ENCODE measurements at regions not wholly inside any gene's neighbourhood (a gene's known extent, or its start where the extent isn't known, plus 50 kb on each side); places are given as distances from the start of the nearest gene placed in this dataset.

- Histone ChIP-seq H2BK120ac (ENCODE audit: insufficient read depth, low read length, poor library complexity) (no peak overlapping the region), H3K36me3 (ENCODE audit: control insufficient read depth in 1 of 2, insufficient read depth in 2 of 2, low read length in 2 of 2) (no peaks in the 10 kb centered on the region), H3K27me3 (ENCODE audit: insufficient read depth, low read length) (no peaks in the 10 kb centered on the region), H3K4me1 (ENCODE audit: control insufficient read depth in 1 of 2, insufficient read depth in 2 of 2, low read length in 2 of 2) (peaks cover 4 to 5% of the 10 kb centered on the region in 2 experiments), H3K27ac (ENCODE audit: low read depth, low read length) (no peak overlapping the region), H4K8ac (ENCODE audit: low read depth, low read length) (no peak overlapping the region), H3K79me1 (ENCODE audit: low read length) (no peaks in the 10 kb centered on the region), H3K4ac (ENCODE audit: low read depth, low read length) (no peak overlapping the region), H3K9me3 (ENCODE audit: insufficient read depth, low read depth, low read length) (peaks cover 6% of the 10 kb centered on the region), H4K91ac (ENCODE audit: low read depth, low read length) (no peak overlapping the region), H3K23ac (ENCODE audit: low read length) (no peak overlapping the region), H3K18ac (ENCODE audit: low read length) (no peak overlapping the region), H2AFZ (ENCODE audit: insufficient read depth, low read length, poor library complexity) (no peak overlapping the region), H2AK5ac (ENCODE audit: low read length) (no peak overlapping the region), H2BK12ac (ENCODE audit: low read length) (no peak overlapping the region), H3K79me2 (ENCODE audit: control insufficient read depth, insufficient read depth, low read length, poor library complexity) (no peaks in the 10 kb centered on the region), H3K9ac (ENCODE audit: low read length) (no peak overlapping the region), H3K14ac (ENCODE audit: low read length) (no peak overlapping the region), H3K4me3 (ENCODE audit: low read depth, low read length) (no peak overlapping the region), H4K12ac (ENCODE audit: low read depth, low read length) (no peak overlapping the region), H3K4me2 (ENCODE audit: low read length) (no peak overlapping the region), H2BK5ac (ENCODE audit: low read depth, low read length, poor library complexity) (no peak overlapping the region)
- WGBS (ENCODE audit: extremely low coverage, insufficient coverage, insufficient read length) = no CpG with 5 or more reads among the region's 2 CpGs
- DNase-seq = no peak
Observed at GRCh38 chr12:94053676-94054075, 94.7 kb upstream of the PLXNC1 start.

GRCh38 chr12:94055528-94055927 lies 92.8 kb upstream of the PLXNC1 start:
- no peak overlapping the region for H2BK5ac ChIP-seq (ENCODE audit: low read depth, low read length, poor library complexity)
- no peak overlapping the region for H3K4me3 ChIP-seq (ENCODE audit: low read depth, low read length)
- no peak overlapping the region for H3K23ac ChIP-seq (ENCODE audit: low read length)
- H3K4me2 ChIP-seq (ENCODE audit: low read length) = no peak overlapping the region
- H3K9me3 ChIP-seq (ENCODE audit: insufficient read depth, low read depth, low read length) = peaks cover 4% of the 10 kb centered on the region
- H3K79me1 ChIP-seq (ENCODE audit: low read length) = no peaks in the 10 kb centered on the region
- H3K27me3 ChIP-seq (ENCODE audit: insufficient read depth, low read length) = no peaks in the 10 kb centered on the region
- no peaks in the 10 kb centered on the region for H3K79me2 ChIP-seq (ENCODE audit: control insufficient read depth, insufficient read depth, low read length, poor library complexity)
- H4K91ac ChIP-seq (ENCODE audit: low read depth, low read length) = no peak overlapping the region
- no peak overlapping the region for H3K9ac ChIP-seq (ENCODE audit: low read length)
- no peak overlapping the region for H4K8ac ChIP-seq (ENCODE audit: low read depth, low read length)
- H2AFZ ChIP-seq (ENCODE audit: insufficient read depth, low read length, poor library complexity) = no peak overlapping the region
- peaks cover 4 to 5% of the 10 kb centered on the region in 2 experiments for H3K4me1 ChIP-seq (ENCODE audit: control insufficient read depth in 1 of 2, insufficient read depth in 2 of 2, low read length in 2 of 2)
- H3K4ac ChIP-seq (ENCODE audit: low read depth, low read length) = no peak overlapping the region
- no peak for DNase-seq
- WGBS (ENCODE audit: extremely low coverage, insufficient coverage, insufficient read length) = no CpG with 5 or more reads among the region's 3 CpGs
- H3K36me3 ChIP-seq (ENCODE audit: control insufficient read depth in 1 of 2, insufficient read depth in 2 of 2, low read length in 2 of 2) = no peaks in the 10 kb centered on the region
- H4K12ac ChIP-seq (ENCODE audit: low read depth, low read length) = no peak overlapping the region
- no peak overlapping the region for H3K27ac ChIP-seq (ENCODE audit: low read depth, low read length)
- H2AK5ac ChIP-seq (ENCODE audit: low read length) = no peak overlapping the region
- H3K14ac ChIP-seq (ENCODE audit: low read length) = no peak overlapping the region
- H2BK120ac ChIP-seq (ENCODE audit: insufficient read depth, low read length, poor library complexity) = no peak overlapping the region
- H2BK12ac ChIP-seq (ENCODE audit: low read length) = no peak overlapping the region
- no peak overlapping the region for H3K18ac ChIP-seq (ENCODE audit: low read length)

- Histone ChIP-seq H3K27me3 (ENCODE audit: insufficient read depth, low read length) (no peaks in the 10 kb centered on the region), H3K9ac (ENCODE audit: low read length) (no peak overlapping the region), H2AK5ac (ENCODE audit: low read length) (no peak overlapping the region), H4K8ac (ENCODE audit: low read depth, low read length) (no peak overlapping the region), H2BK120ac (ENCODE audit: insufficient read depth, low read length, poor library complexity) (no peak overlapping the region), H3K27ac (ENCODE audit: low read depth, low read length) (no peak overlapping the region), H4K12ac (ENCODE audit: low read depth, low read length) (no peak overlapping the region), H3K4me2 (ENCODE audit: low read length) (no peak overlapping the region), H3K9me3 (ENCODE audit: insufficient read depth, low read depth, low read length) (peaks cover 4% of the 10 kb centered on the region), H4K91ac (ENCODE audit: low read depth, low read length) (no peak overlapping the region), H3K4me3 (ENCODE audit: low read depth, low read length) (no peak overlapping the region), H3K4ac (ENCODE audit: low read depth, low read length) (no peak overlapping the region), H3K79me1 (ENCODE audit: low read length) (no peaks in the 10 kb centered on the region), H3K79me2 (ENCODE audit: control insufficient read depth, insufficient read depth, low read length, poor library complexity) (no peaks in the 10 kb centered on the region), H2AFZ (ENCODE audit: insufficient read depth, low read length, poor library complexity) (no peak overlapping the region), H2BK5ac (ENCODE audit: low read depth, low read length, poor library complexity) (no peak overlapping the region), H3K4me1 (ENCODE audit: control insufficient read depth in 1 of 2, insufficient read depth in 2 of 2, low read length in 2 of 2) (peaks cover 4 to 5% of the 10 kb centered on the region in 2 experiments), H3K36me3 (ENCODE audit: control insufficient read depth in 1 of 2, insufficient read depth in 2 of 2, low read length in 2 of 2) (no peaks in the 10 kb centered on the region), H3K14ac (ENCODE audit: low read length) (no peak overlapping the region), H2BK12ac (ENCODE audit: low read length) (no peak overlapping the region), H3K18ac (ENCODE audit: low read length) (no peak overlapping the region), H3K23ac (ENCODE audit: low read length) (no peak overlapping the region)
- DNase-seq = no peak
- no CpG with 5 or more reads among the region's 2 CpGs for WGBS (ENCODE audit: extremely low coverage, insufficient coverage, insufficient read length)
Observed at GRCh38 chr12:94056419-94057158, 91.8 kb upstream of the PLXNC1 start.

GRCh38 chr12:94057262-94058151 lies 90.9 kb upstream of the PLXNC1 start:
- Histone ChIP-seq H4K91ac (ENCODE audit: low read depth, low read length) (peak overlapping the region; percentile 32), H3K9me3 (ENCODE audit: insufficient read depth, low read depth, low read length) (peaks cover 4% of the 10 kb centered on the region), H3K27ac (ENCODE audit: low read depth, low read length) (peak overlapping the region; percentile 38), H3K27me3 (ENCODE audit: insufficient read depth, low read length) (no peaks in the 10 kb centered on the region), H3K4me1 (ENCODE audit: control insufficient read depth in 1 of 2, insufficient read depth in 2 of 2, low read length in 2 of 2) (peaks cover 4 to 6% of the 10 kb centered on the region in 2 experiments), H2AFZ (ENCODE audit: insufficient read depth, low read length, poor library complexity) (no peak overlapping the region), H3K79me2 (ENCODE audit: control insufficient read depth, insufficient read depth, low read length, poor library complexity) (no peaks in the 10 kb centered on the region), H3K18ac (ENCODE audit: low read length) (no peak overlapping the region), H2BK5ac (ENCODE audit: low read depth, low read length, poor library complexity) (no peak overlapping the region), H3K4ac (ENCODE audit: low read depth, low read length) (no peak overlapping the region), H3K4me2 (ENCODE audit: low read length) (no peak overlapping the region), H4K12ac (ENCODE audit: low read depth, low read length) (no peak overlapping the region), H3K23ac (ENCODE audit: low read length) (no peak overlapping the region), H2BK120ac (ENCODE audit: insufficient read depth, low read length, poor library complexity) (no peak overlapping the region), H3K4me3 (ENCODE audit: low read depth, low read length) (no peak overlapping the region), H3K14ac (ENCODE audit: low read length) (no peak overlapping the region), H3K36me3 (ENCODE audit: control insufficient read depth in 1 of 2, insufficient read depth in 2 of 2, low read length in 2 of 2) (no peaks in the 10 kb centered on the region), H3K9ac (ENCODE audit: low read length) (no peak overlapping the region), H4K8ac (ENCODE audit: low read depth, low read length) (no peak overlapping the region), H3K79me1 (ENCODE audit: low read length) (no peaks in the 10 kb centered on the region), H2AK5ac (ENCODE audit: low read length) (no peak overlapping the region), H2BK12ac (ENCODE audit: low read length) (no peak overlapping the region)
- DNase-seq = peak; percentile 90 to 97
- no CpG with 5 or more reads among the region's 7 CpGs for WGBS (ENCODE audit: extremely low coverage, insufficient coverage, insufficient read length)
